ENCODE measurements at regions not wholly inside any gene's neighbourhood (a gene's known extent, or its start where the extent isn't known, plus 50 kb on each side); places are given as distances from the start of the nearest gene placed in this dataset.

- TF ChIP-seq, protein P1, sequence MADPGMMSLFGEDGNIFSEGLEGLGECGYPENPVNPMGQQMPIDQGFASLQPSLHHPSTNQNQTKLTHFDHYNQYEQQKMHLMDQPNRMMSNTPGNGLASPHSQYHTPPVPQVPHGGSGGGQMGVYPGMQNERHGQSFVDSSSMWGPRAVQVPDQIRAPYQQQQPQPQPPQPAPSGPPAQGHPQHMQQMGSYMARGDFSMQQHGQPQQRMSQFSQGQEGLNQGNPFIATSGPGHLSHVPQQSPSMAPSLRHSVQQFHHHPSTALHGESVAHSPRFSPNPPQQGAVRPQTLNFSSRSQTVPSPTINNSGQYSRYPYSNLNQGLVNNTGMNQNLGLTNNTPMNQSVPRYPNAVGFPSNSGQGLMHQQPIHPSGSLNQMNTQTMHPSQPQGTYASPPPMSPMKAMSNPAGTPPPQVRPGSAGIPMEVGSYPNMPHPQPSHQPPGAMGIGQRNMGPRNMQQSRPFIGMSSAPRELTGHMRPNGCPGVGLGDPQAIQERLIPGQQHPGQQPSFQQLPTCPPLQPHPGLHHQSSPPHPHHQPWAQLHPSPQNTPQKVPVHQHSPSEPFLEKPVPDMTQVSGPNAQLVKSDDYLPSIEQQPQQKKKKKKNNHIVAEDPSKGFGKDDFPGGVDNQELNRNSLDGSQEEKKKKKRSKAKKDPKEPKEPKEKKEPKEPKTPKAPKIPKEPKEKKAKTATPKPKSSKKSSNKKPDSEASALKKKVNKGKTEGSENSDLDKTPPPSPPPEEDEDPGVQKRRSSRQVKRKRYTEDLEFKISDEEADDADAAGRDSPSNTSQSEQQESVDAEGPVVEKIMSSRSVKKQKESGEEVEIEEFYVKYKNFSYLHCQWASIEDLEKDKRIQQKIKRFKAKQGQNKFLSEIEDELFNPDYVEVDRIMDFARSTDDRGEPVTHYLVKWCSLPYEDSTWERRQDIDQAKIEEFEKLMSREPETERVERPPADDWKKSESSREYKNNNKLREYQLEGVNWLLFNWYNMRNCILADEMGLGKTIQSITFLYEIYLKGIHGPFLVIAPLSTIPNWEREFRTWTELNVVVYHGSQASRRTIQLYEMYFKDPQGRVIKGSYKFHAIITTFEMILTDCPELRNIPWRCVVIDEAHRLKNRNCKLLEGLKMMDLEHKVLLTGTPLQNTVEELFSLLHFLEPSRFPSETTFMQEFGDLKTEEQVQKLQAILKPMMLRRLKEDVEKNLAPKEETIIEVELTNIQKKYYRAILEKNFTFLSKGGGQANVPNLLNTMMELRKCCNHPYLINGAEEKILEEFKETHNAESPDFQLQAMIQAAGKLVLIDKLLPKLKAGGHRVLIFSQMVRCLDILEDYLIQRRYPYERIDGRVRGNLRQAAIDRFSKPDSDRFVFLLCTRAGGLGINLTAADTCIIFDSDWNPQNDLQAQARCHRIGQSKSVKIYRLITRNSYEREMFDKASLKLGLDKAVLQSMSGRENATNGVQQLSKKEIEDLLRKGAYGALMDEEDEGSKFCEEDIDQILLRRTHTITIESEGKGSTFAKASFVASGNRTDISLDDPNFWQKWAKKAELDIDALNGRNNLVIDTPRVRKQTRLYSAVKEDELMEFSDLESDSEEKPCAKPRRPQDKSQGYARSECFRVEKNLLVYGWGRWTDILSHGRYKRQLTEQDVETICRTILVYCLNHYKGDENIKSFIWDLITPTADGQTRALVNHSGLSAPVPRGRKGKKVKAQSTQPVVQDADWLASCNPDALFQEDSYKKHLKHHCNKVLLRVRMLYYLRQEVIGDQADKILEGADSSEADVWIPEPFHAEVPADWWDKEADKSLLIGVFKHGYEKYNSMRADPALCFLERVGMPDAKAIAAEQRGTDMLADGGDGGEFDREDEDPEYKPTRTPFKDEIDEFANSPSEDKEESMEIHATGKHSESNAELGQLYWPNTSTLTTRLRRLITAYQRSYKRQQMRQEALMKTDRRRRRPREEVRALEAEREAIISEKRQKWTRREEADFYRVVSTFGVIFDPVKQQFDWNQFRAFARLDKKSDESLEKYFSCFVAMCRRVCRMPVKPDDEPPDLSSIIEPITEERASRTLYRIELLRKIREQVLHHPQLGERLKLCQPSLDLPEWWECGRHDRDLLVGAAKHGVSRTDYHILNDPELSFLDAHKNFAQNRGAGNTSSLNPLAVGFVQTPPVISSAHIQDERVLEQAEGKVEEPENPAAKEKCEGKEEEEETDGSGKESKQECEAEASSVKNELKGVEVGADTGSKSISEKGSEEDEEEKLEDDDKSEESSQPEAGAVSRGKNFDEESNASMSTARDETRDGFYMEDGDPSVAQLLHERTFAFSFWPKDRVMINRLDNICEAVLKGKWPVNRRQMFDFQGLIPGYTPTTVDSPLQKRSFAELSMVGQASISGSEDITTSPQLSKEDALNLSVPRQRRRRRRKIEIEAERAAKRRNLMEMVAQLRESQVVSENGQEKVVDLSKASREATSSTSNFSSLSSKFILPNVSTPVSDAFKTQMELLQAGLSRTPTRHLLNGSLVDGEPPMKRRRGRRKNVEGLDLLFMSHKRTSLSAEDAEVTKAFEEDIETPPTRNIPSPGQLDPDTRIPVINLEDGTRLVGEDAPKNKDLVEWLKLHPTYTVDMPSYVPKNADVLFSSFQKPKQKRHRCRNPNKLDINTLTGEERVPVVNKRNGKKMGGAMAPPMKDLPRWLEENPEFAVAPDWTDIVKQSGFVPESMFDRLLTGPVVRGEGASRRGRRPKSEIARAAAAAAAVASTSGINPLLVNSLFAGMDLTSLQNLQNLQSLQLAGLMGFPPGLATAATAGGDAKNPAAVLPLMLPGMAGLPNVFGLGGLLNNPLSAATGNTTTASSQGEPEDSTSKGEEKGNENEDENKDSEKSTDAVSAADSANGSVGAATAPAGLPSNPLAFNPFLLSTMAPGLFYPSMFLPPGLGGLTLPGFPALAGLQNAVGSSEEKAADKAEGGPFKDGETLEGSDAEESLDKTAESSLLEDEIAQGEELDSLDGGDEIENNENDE (IDR thresholded peaks at IDR 0.05; ENCODE audit: insufficient replicate concordance, low read length), result no peak
- TF ChIP-seq GABPA (IDR thresholded peaks at IDR 0.05; ENCODE audit: borderline replicate concordance, insufficient read depth, low read length), result no peak
- no peak for TF ChIP-seq KDM1A (IDR thresholded peaks at IDR 0.05; ENCODE audit: borderline replicate concordance, low read length)
- no peak for TF ChIP-seq ATF2 (IDR thresholded peaks at IDR 0.05; ENCODE audit: low read length)
- TF ChIP-seq CBX5 (IDR thresholded peaks at IDR 0.05; ENCODE audit: low read depth, low read length), result no peak
- no peak for TF ChIP-seq SP1 (IDR thresholded peaks at IDR 0.05; ENCODE audit: low read depth, low read length)
- no peak for TF ChIP-seq EP300 (IDR thresholded peaks at IDR 0.05; ENCODE audit: borderline replicate concordance in 1 of 2, low read depth in 2 of 2, low read length in 2 of 2)
These were observed 982.6 kb downstream of the BCL11A start (continued) for GRCh38 chr2:59570818-59571217.
